Activated CD4-positive, alpha-beta memory T cell treated with anti-CD3 and anti-CD28 coated beads, Interleukin-2, amount 10 ng/mL, durations not matched to agents 7 days and 5 days (primary cell): ENCODE measurements at regions not wholly inside any gene's neighbourhood (a gene's known extent, or its start where the extent isn't known, plus 50 kb on each side); places are given as distances from the start of the nearest gene placed in this dataset.
"Not testable (repeated sequence)": the region's sequence is repeated elsewhere in the genome, so short reads cannot be mapped to it uniquely, and the experiment has no call there.

Experiments
- CTCF ChIA-PET: fragments of 350-600 bp; sonication (Branson Sonifier 250); formaldehyde crosslinking; loops from one replicate; lab custom pipeline; 2021; ENCODE audit warnings: antibody characterized with exemption, inconsistent platforms; lab: Charles Lee
- POLR2A ChIA-PET: fragments of 350-600 bp; sonication (Branson Sonifier 250); formaldehyde crosslinking; loops from one replicate; lab custom pipeline; 2021; ENCODE audit warnings: antibody characterized with exemption; lab: Charles Lee
- DNase-seq: peaks from one replicate; pipeline ENCODE4 v3.0.0-alpha.2; 2020
- H3K27ac Mint-ChIP-seq: one replicate; pipeline ENCODE4 v1.8.0; 2021; ENCODE audit warnings: mild to moderate bottlenecking, mixed read lengths
- H3K27me3 Mint-ChIP-seq: one replicate; pipeline ENCODE4 v1.8.0; 2021; ENCODE audit warnings: mixed read lengths
- H3K36me3 Mint-ChIP-seq: one replicate; pipeline ENCODE4 v1.8.0; 2021; ENCODE audit warnings: low read depth, mixed read lengths
- H3K4me1 Mint-ChIP-seq: one replicate; pipeline ENCODE4 v1.8.0; 2021; ENCODE audit warnings: mixed read lengths
- H3K4me3 Mint-ChIP-seq: one replicate; pipeline ENCODE4 v1.8.0; 2021; ENCODE audit warnings: mild to moderate bottlenecking, mixed read lengths
- H3K9me3 Mint-ChIP-seq: one replicate; pipeline ENCODE4 v1.8.0; 2021; ENCODE audit warnings: mixed read lengths

DNA sequence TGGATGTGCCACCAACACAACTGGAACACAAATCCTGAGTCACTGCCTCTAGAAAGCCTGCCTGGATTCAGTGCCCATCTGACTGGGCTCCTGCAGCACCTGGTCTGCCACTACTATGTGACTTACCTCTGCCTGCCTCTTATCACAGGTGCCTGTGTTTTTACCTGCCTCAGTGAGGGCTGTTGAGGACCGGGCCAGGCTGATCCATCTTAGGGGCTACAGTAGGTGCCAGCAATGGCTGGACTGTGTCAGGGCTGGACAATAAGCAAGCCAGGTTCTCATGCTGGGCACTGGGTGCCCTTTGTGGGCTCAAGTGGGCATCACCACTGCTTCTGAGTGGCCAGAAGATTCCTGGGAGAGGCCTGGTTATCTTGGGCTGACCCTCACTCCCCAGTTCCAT, 948.6 kb upstream of the TPTE start:
- H3K27me3 Mint-ChIP-seq, H3K4me3 Mint-ChIP-seq, H3K36me3 Mint-ChIP-seq, CTCF ChIA-PET, POLR2A ChIA-PET, H3K4me1 Mint-ChIP-seq, H3K27ac Mint-ChIP-seq, H3K9me3 Mint-ChIP-seq, DNase-seq: not testable (repeated sequence)

DNA sequence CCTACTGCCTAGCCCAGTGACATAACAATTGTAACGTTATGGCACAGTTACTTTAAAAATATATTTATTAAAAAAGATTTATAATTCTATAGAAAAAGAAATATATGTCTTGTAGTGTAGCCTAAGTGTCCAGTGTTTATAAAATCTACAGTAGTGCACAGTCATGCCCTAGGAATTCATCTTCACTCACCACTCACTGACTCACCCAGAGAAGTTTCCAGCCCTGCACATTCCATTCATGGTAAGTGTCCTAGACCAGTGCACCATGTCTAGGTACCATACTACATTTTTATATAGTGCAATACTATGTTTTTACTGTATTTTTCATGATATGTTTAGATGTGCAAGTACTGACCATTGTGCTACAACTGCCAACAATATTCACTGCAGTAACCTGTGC, 947.9 kb upstream of the TPTE start:
- H3K27me3 Mint-ChIP-seq, DNase-seq, H3K4me3 Mint-ChIP-seq, H3K9me3 Mint-ChIP-seq, H3K27ac Mint-ChIP-seq, POLR2A ChIA-PET, H3K4me1 Mint-ChIP-seq, H3K36me3 Mint-ChIP-seq, CTCF ChIA-PET: not testable (repeated sequence)

DNA sequence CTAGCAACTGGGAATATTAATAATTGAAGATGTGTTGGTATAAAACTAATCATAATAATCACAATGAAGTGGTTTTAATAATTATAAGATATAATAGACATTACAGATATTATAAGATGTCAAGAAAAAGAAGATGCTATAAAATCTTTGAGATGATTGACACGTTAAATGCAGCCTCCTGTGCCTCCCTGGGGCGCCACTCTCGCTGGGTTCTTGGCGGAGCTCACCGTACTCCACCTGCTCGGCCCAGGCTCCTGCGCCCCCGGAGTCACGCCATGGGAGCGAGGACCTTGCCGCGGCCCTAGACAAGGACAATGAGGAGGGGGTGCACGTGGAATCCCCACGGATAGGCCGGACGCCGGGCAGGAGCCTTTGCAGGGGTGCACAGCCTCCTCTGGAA, 942.1 kb upstream of the TPTE start:
- H3K27me3 Mint-ChIP-seq, H3K4me3 Mint-ChIP-seq, H3K27ac Mint-ChIP-seq, H3K4me1 Mint-ChIP-seq, DNase-seq, CTCF ChIA-PET, H3K9me3 Mint-ChIP-seq, H3K36me3 Mint-ChIP-seq, POLR2A ChIA-PET: not testable (repeated sequence)

DNA sequence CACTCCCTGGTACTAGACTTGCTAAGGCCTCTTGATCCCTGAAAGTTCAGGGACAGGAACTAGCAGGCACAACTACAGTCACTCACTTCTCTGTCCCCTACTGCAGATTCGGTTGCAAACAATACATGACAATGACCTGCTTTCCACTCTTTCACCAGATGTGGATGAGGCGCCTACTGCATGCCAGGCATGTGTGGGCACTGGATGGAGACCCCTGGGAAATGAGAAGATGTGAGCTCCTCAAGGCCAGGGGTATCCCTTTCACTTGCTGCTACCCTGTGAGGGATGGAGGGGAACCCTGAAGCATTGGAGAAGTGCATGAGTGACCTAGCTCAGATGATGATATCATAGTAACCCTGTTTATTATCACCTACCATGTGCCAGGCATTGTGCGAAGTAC, 933.4 kb upstream of the TPTE start:
- H3K9me3 Mint-ChIP-seq, H3K36me3 Mint-ChIP-seq, H3K27me3 Mint-ChIP-seq, H3K4me3 Mint-ChIP-seq, H3K4me1 Mint-ChIP-seq, CTCF ChIA-PET, H3K27ac Mint-ChIP-seq, POLR2A ChIA-PET, DNase-seq: not testable (repeated sequence)

DNA sequence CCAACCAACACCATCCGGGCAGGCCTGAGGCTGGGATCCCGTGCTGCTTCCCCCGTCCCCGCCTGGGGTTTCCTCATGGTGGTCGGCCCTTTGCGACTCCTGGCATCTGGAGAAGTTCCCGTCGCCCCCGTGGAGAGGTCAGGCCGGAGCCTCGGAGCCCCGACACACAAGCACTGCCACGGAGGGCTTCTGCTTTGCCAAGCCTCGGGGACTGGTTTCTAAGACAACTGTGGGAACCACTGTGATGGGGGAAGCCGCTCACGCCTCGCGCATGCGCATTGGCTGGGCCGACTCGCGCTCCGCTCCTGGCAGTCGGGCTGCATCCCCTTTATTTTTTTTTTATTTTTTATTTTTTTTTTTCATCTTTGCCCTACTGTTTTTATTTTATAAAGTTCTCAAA, 928.8 kb upstream of the TPTE start:
- POLR2A ChIA-PET, H3K27me3 Mint-ChIP-seq, DNase-seq, CTCF ChIA-PET, H3K4me3 Mint-ChIP-seq, H3K36me3 Mint-ChIP-seq, H3K9me3 Mint-ChIP-seq, H3K4me1 Mint-ChIP-seq, H3K27ac Mint-ChIP-seq: not testable (repeated sequence)

DNA sequence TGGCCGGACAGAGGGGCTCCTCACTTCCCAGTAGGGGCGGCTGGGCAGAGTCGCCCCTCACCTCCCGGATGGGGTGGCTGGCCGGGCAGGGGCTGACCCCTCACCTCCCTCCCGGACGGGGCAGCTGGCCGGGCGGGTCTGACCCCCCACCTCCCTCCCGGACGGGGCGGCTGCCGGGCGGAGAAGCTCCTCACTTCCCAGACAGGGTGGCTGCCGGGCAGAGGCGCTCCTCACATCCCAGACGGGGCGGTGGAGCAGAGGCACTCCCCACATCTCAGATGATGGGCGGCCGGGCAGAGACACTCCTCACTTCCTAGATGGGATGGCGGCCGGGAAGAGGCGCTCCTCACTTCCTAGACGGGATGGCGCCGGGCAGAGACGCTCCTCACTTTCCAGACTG, 927.7 kb upstream of the TPTE start:
- H3K9me3 Mint-ChIP-seq, H3K4me3 Mint-ChIP-seq, POLR2A ChIA-PET, H3K27me3 Mint-ChIP-seq, DNase-seq, H3K27ac Mint-ChIP-seq, CTCF ChIA-PET, H3K4me1 Mint-ChIP-seq, H3K36me3 Mint-ChIP-seq: not testable (repeated sequence)

DNA sequence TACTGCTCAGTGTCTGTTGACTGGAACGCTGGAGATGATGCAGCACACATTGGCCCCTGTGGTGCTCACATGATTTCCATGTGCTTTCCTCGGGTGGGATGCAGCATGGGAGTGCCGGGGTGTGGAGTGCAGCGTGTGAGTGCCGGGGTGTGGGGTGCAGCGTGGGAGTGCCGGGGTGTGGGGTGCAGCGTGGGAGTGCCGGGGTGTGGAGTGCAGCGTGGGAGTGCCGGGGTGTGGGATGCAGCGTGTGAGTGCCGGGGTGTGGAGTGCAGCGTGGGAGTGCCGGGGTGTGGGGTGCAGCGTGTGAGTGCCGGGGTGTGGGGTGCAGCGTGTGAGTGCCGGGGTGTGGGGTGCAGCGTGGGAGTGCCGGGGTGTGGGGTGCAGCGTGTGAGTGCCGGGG, 907.4 kb upstream of the TPTE start:
- DNase-seq, H3K4me3 Mint-ChIP-seq, CTCF ChIA-PET: not testable (repeated sequence)

DNA sequence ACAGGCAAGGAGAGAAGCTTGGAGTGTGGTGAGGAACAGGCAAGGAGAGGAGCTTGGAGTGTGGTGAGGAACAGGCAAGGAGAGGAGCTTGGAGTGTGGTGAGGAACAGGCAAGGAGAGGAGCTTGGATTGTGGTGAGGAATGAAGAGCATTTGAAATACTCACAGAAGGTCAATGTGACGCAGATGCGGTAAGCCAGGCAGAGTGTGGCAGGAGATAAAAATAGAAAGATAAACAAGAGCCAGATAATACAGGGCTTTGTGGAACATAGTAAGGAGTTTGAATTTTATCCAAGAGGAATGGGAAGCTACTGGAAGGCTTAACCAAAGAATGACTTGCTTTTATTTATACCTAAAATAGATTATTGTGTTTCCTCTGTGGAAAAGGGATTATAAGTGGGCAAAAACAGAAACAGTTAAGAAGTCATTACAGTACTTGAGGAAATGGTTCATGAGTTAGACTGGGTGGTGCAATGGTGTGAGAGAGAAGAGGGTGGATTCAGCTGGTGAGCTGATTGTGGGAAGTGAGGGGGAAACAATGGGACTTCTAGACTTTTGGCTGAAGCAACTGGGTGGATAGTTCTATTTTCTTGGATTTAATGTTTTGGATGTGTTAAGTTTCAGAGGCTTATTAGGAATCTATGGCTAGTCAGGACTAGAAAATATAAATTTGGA, 900.1 kb upstream of the TPTE start:
- DNase-seq, H3K4me1 Mint-ChIP-seq, H3K27me3 Mint-ChIP-seq, POLR2A ChIA-PET, H3K9me3 Mint-ChIP-seq, H3K4me3 Mint-ChIP-seq, H3K36me3 Mint-ChIP-seq, CTCF ChIA-PET, H3K27ac Mint-ChIP-seq: not testable (repeated sequence)

More for the DNA sequence above, 907.4 kb upstream of the TPTE start:
- H3K36me3 Mint-ChIP-seq, H3K27ac Mint-ChIP-seq, H3K4me1 Mint-ChIP-seq, H3K9me3 Mint-ChIP-seq, POLR2A ChIA-PET, H3K27me3 Mint-ChIP-seq: not testable (repeated sequence)

DNA sequence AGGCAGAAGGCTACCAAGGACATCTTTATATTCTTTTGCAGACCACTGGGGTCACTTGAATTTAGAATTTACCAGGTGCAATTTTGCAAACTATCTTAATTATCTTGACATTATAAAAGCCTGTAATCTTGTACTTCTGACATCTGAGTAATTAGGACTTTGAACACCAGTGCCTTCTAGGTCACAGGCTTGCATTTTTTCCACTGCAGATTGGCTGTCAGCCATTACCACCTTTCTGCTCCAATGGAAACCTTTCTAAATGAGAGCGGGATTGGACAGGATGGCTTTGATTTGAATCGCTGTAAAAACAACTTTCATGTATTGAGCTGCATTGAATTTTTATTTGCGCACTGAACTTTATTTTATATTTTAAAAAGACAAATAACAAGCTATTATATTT, 893.3 kb upstream of the TPTE start:
- POLR2A ChIA-PET, H3K4me3 Mint-ChIP-seq, DNase-seq, H3K27me3 Mint-ChIP-seq, H3K36me3 Mint-ChIP-seq, H3K4me1 Mint-ChIP-seq, H3K9me3 Mint-ChIP-seq, CTCF ChIA-PET, H3K27ac Mint-ChIP-seq: not testable (repeated sequence)

DNA sequence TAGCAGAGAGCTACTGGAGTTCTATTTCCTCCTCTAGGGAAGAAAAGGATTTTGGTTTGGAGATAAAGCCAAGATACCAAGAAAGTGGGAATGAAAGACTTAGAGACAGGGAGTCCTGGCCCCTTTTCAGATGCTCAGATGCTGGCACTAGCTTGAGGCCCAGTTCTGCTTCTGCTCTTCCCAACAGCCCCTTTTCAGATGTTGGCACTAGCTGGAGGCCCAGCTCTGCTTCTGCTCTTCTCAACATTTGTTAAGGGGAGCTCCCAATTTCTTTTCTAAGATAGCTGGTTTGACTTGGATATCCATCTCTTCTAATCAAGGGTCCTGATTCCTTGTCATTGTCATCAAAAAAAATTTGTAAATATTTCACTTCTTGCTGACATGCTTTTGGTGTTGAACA, 874.0 kb upstream of the TPTE start:
- CTCF ChIA-PET, H3K27ac Mint-ChIP-seq, H3K4me3 Mint-ChIP-seq, DNase-seq, H3K4me1 Mint-ChIP-seq, H3K27me3 Mint-ChIP-seq, H3K36me3 Mint-ChIP-seq, POLR2A ChIA-PET: not testable (repeated sequence)
- H3K9me3 Mint-ChIP-seq = peaks cover 14% of the 10 kb centered on the region

DNA sequence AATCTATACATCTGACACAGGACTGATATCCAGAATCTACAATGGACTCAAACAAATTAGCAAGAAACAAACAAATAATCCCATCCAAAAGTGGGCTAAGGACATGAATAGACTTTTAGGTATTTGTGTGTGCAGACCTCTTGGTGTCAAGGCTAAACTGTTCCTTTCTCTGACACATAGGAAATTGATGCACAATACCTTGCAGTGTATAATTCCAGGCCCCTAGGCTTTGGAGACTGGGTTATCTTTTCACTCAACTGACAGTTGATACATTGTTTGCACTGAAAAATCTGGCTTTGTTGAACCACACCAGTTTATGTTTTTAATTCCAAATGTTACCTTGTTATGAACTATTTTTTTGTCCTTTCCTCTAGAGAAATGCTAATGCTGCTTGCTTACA, 873.1 kb upstream of the TPTE start:
- H3K4me1 Mint-ChIP-seq, H3K27me3 Mint-ChIP-seq, POLR2A ChIA-PET, H3K4me3 Mint-ChIP-seq, DNase-seq, CTCF ChIA-PET, H3K27ac Mint-ChIP-seq, H3K36me3 Mint-ChIP-seq: not testable (repeated sequence)
- peaks cover 17% of the 10 kb centered on the region for H3K9me3 Mint-ChIP-seq

DNA sequence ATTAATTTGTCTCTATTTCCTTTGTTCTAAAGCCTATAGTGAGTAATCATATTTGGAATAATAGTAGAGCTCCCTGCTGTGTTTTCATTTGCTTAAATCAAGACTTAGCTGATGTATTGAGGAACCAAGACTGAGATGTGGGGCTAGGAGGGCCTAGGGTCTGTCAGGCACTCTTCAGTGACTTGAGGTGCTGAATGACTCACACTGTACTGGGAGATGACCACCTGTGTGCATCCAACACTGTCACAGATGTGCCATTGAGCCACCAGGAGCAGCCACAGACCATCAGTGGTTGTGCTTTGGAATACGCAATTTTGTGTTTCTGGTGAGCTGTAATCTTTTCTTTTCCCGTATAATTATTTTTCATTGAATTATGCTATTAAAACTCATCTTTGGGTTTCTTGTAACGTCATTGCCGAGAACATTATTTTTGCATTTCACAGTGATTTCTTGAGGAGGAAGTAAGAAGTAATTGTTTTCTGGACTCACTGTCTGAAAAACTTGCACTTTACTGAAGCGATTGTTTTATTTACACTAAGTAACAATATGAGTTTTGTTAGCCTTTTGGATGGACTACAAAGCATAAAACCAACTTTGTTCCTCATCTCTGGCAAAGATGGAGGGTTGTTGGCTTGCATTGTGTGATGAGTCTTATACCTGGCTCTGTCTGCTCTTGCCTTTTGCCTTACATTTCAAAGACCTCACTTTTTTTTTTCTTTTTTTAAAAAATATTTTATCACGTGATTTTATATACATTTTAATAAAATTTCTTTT, 872.2 kb upstream of the TPTE start:
- H3K4me3 Mint-ChIP-seq, H3K27ac Mint-ChIP-seq, H3K4me1 Mint-ChIP-seq, H3K36me3 Mint-ChIP-seq, CTCF ChIA-PET, DNase-seq, H3K27me3 Mint-ChIP-seq, POLR2A ChIA-PET: not testable (repeated sequence)
- H3K9me3 Mint-ChIP-seq = peaks cover 17% of the 10 kb centered on the region

DNA sequence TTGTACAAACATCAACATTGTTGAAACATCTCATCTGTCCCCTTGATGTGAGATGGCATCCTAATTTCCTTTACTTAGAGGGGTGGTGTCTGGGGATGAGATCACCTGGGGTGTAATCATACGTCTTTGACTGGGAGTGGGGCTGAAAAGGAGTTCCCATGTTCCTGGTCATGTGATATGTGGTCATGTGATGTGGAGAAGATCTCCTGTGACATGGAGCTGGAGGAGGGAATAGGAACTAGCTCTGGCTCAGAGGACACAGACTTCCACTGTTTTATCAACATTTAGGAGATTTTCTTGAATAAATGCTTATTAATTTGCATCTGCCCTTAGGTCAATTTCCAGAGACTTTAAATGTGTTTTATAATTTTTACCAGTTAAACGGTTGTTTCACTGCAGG, 868.6 kb upstream of the TPTE start:
- H3K4me1 Mint-ChIP-seq, H3K27me3 Mint-ChIP-seq, CTCF ChIA-PET, H3K27ac Mint-ChIP-seq, H3K4me3 Mint-ChIP-seq, H3K36me3 Mint-ChIP-seq, POLR2A ChIA-PET, DNase-seq: not testable (repeated sequence)
- H3K9me3 Mint-ChIP-seq = peaks cover 26% of the 10 kb centered on the region

DNA sequence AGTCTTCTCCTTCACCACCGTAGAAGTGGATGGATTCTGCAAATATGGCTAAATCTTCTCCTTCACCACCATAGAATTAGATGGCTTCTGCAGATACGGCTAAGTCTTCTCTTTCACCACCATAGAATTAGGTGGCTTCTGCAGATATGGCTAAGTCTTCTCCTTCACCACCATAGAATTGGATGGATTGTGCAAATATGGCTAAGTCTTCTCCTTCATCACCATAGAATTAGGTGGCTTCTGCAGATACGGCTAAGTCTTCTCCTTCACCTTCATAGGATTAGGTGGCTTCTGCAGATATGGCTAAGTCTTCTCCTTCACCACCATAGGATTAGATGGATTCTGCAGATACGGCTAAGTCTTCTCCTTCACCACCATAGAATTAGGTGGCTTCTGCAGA, 866.2 kb upstream of the TPTE start:
- CTCF ChIA-PET, H3K4me1 Mint-ChIP-seq, H3K27ac Mint-ChIP-seq, H3K27me3 Mint-ChIP-seq, H3K4me3 Mint-ChIP-seq, DNase-seq, H3K36me3 Mint-ChIP-seq, POLR2A ChIA-PET: not testable (repeated sequence)
- peaks cover 22% of the 10 kb centered on the region for H3K9me3 Mint-ChIP-seq
